Activated naive CD4-positive, alpha-beta T cell treated with anti-CD3 and anti-CD28 coated beads, Interleukin-2, amount 50 U/mL, for 72 hours (primary cell): ENCODE measurements at regions not wholly inside any gene's neighbourhood (a gene's known extent, or its start where the extent isn't known, plus 50 kb on each side); places are given as distances from the start of the nearest gene placed in this dataset.

Experiments used
- ATAC-seq, 2 donors: fragments of 150-1000 bp; cut with Tn5 transposase; 2 replicates each; pipeline ENCODE4 v1.10.0; 2021; ENCODE audit warnings: mild to moderate bottlenecking in 2 of 2, moderate library complexity in 2 of 2
- DNase-seq, 2 donors: peaks; one replicate each; pipeline ENCODE4 v3.0.0; 2021 to 2022; ENCODE audit warnings: low spot score in 2 of 2
- H3K27ac Mint-ChIP-seq, 2 donors: one replicate each; pipeline ENCODE4 v1.8.0; 2022; ENCODE audit warnings: mild to moderate bottlenecking in 2 of 2, mixed read lengths in 2 of 2
- H3K36me3 Mint-ChIP-seq, 2 donors: one replicate each; pipeline ENCODE4 v1.8.0; 2022; ENCODE audit warnings: mixed read lengths in 2 of 2
- H3K9me3 Mint-ChIP-seq, 2 donors: one replicate each; pipeline ENCODE4 v1.8.0; 2022; ENCODE audit warnings: mixed read lengths in 2 of 2

DNA sequence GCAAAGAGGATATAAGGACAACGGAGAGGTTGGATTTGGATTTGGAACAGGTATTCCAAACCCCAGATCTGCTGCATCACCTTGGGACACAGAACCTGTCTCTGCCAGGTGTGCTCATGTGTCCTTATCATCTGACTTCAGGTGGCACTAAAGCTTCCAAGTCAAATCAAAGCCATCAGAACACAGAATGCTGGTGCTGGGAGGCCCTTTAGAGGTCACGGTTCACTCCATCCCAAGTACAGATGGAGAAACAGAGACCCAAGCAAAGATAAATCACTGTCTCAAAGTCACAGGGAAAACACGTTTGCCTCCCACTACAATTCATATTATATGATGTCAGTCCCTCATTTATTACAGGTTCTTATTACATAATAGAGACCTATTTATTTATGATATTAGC lies 72.8 kb downstream of the HES1 start:
- no peaks in the 10 kb centered on the region for H3K36me3 Mint-ChIP-seq
- DNase-seq (no peak), ATAC-seq (no peak)
- H3K9me3 Mint-ChIP-seq, result no peaks in the 10 kb centered on the region
- no peak overlapping the region for H3K27ac Mint-ChIP-seq

DNA sequence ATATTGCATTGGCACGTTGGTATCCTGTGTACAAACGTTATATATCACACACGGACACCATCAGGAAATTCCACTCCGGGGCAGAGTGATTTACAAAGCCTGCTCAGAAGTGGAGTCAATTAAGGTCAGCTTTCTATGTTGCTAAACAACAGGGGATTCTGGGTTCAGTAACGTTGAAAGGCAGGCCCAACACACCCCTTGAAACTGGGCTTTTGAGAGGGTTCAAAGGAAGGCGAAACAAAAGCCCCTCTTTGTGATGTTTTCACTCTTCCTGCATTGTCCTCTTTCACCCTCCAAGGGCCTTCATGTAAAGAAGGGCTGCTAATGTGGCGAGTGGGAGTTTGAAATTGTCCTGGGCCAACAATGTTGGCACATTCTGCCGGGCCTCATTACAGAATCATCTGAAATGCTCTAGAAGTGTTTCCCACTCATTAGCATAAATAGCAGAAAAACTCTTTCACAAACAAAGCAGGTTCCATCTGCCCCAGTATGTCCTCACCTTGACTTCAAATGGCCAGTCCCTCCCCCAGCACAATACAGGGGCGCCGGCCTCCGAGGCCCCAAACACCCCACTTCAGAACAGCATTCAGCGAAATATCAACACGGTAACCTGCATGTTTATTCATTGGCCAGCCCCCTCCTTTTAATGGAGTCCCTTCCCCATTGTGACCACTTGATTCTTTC lies 76.4 kb downstream of the HES1 start:
- H3K9me3 Mint-ChIP-seq, result no peaks in the 10 kb centered on the region
- ATAC-seq (no peak), DNase-seq (peak in 1 of 2 donors; percentile 14)
- no peak overlapping the region for H3K27ac Mint-ChIP-seq
- no peaks in the 10 kb centered on the region for H3K36me3 Mint-ChIP-seq

- DNase-seq, result peak in 1 of 2 donors; percentile 21
- Mint-ChIP-seq H3K36me3 (no peaks in the 10 kb centered on the region), H3K9me3 (no peaks in the 10 kb centered on the region), H3K27ac (no peak overlapping the region)
- no peak for ATAC-seq
Measured at GRCh38 chr3:194212845-194213331, 76.9 kb downstream of the HES1 start.

DNA sequence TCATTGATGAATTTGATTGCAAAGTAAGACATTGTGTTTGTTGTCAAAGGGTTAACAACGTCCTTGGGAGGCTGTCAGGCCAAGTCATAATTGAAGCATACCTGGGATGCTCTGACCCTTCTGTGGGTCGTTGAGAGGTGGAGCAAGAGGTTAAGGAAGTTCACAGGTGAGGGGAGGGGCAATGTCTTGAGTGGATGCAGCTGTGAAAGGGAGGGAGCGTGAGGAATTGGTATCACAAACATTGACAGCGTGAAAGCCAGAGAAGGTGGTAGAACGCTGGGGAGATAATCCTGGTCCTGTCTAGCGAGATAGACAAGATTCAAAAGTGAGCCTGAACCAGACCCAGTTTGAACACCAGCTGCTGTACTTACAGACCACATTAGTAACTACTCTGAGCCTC lies 79.4 kb downstream of the HES1 start:
- no peak for ATAC-seq
- no peak overlapping the region for H3K27ac Mint-ChIP-seq
- no peaks in the 10 kb centered on the region for H3K9me3 Mint-ChIP-seq
- no peak for DNase-seq
- no peaks in the 10 kb centered on the region for H3K36me3 Mint-ChIP-seq

DNA sequence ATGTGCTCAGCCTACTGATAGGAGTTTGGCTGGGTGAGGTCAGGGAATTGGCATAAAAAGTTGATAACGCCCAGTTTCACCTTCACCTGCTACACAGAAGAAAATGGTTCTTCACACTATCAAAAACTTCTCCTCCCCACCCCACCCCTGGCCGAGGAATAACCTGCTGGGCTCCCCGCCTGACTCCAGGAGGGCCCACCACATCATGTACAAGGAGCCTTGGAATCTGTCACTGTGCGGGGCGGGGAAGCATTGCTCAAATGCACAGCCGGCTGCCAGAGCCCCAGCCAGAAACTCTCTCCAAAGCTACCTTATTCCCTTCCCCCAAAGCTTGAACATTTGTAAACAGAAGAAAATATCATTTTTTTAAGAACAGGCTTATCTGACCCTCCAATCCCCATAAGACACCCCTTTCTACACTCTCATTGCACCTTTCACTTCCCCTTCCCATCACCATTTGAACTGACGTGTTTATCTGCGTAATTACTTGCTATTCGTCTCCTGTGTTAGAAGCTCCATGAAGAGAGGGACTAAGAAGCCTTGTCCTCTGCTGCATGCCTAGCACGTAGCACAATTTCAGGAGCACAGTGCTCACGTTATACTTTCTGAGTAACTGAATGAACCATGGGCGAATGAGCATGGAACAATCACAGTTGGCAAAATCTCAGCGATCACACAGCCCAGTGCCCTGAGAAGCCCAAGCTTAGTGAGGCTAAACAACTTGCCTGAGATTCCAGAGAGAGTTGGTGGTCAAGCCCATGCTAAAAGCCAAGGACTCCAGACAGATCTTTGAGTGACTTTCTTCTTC lies 82.9 kb downstream of the HES1 start:
- no peak overlapping the region for H3K27ac Mint-ChIP-seq
- ATAC-seq (no peak), DNase-seq (no peak)
- no peaks in the 10 kb centered on the region for H3K9me3 Mint-ChIP-seq
- no peaks in the 10 kb centered on the region for H3K36me3 Mint-ChIP-seq

DNA sequence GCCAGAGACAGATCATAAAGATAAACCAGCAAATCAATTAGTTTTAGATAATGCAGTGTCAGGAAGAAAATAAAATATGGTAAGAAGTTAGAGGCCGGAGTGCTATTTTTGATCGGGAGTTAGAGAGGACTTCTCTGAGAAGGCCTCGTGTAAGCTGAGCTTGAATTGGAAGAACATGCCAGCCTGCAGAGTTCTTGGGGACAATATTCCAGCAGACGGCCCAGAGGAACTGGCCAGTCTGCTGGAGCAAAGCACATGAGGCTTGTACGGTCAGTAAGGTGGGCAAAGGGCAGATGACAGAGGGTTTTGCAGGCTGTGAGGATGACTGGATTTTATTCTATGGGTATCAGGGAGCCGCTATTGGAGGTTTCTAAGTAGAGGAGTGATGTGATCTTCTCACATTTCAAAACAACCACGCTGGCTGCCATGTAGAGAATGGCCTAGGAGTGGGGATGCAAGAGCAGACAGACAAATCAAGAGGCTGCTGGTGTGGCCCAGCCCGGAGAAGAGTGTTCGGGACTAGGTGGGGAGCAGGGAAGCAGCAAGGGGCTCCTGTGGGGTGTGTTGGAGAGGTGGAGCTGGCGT lies 84.0 kb downstream of the HES1 start:
- no peaks in the 10 kb centered on the region for H3K36me3 Mint-ChIP-seq
- peak overlapping the region in 1 of 2 donors; percentile 7 for H3K27ac Mint-ChIP-seq
- ATAC-seq (no peak), DNase-seq (no peak)
- no peaks in the 10 kb centered on the region for H3K9me3 Mint-ChIP-seq

GRCh38 chr3:194220901-194221326 lies 85.0 kb downstream of the HES1 start:
- DNase-seq, result no peak
- Mint-ChIP-seq H3K27ac (no peak overlapping the region), H3K9me3 (no peaks in the 10 kb centered on the region), H3K36me3 (no peaks in the 10 kb centered on the region)
- ATAC-seq, result no peak

GRCh38 chr3:194221336-194221735 lies 85.4 kb downstream of the HES1 start:
- ATAC-seq, result no peak
- no peak overlapping the region for H3K27ac Mint-ChIP-seq

GRCh38 chr3:194223951-194224350 lies 88.0 kb downstream of the HES1 start:
- DNase-seq (no peak), ATAC-seq (no peak)
- no peaks in the 10 kb centered on the region for H3K36me3 Mint-ChIP-seq
- no peaks in the 10 kb centered on the region for H3K9me3 Mint-ChIP-seq
- no peak overlapping the region for H3K27ac Mint-ChIP-seq

More at GRCh38 chr3:194221336-194221735, 85.4 kb downstream of the HES1 start:
- Mint-ChIP-seq H3K36me3 (no peaks in the 10 kb centered on the region), H3K9me3 (no peaks in the 10 kb centered on the region)
- no peak for DNase-seq

DNA sequence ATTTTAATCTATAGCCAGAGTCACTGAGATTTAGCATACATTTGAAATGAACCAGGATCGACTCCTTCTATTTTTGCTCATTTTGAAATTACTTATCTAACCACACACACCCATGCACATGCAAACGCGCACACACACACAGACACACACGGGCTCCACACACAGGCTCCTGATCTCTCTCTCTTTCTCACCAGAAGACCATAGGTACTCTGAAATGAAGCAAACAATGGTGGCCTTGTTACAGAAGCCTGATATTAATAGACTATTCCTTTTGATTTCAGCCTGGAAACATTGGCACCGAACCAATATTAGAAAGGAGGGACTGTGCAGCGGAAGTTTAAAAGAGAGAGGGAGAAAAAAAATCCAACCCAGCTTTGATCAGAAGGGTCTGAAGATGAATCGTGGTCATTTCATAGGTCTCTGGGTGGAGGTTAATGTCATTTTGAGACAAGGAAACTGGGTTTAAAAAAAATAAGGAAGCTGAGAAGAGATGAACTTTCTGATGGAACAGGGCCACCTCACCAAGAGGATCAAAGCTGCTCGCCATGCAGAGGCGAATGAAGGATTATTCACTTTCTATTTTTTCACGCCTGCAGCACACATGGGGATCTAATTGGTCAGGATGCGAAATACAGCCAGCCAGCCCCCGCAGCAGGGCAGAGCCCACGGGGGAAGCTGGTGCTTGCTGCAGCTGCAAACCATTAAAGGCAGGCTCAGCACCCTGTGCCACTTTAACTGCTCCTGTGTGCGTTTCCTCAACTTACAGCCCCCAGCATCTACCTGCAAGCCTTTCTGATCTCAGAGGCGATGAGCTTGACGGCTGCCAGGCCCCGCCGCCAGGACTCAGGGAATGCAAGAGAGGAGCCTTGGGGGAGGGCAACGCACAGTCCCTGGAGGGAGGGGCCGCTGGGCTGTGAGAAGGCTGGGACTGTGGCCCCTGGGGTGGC lies 88.8 kb downstream of the HES1 start:
- Mint-ChIP-seq H3K9me3 (no peaks in the 10 kb centered on the region), H3K27ac (no peak overlapping the region), H3K36me3 (no peaks in the 10 kb centered on the region)
- DNase-seq (no peak), ATAC-seq (peak in 1 of 2 donors; percentile 55)

GRCh38 chr3:194225418-194225812 lies 89.5 kb downstream of the HES1 start:
- ATAC-seq (no peak), DNase-seq (no peak)
- H3K9me3 Mint-ChIP-seq, result no peaks in the 10 kb centered on the region
- H3K36me3 Mint-ChIP-seq, result no peaks in the 10 kb centered on the region
- H3K27ac Mint-ChIP-seq, result no peak overlapping the region

GRCh38 chr3:194225988-194226663 lies 90.2 kb downstream of the HES1 start:
- DNase-seq (no peak), ATAC-seq (no peak)
- Mint-ChIP-seq H3K9me3 (no peaks in the 10 kb centered on the region), H3K36me3 (no peaks in the 10 kb centered on the region), H3K27ac (no peak overlapping the region)

GRCh38 chr3:194231929-194232832 lies 96.2 kb downstream of the HES1 start:
- peaks cover 0 to 7% of the 10 kb centered on the region in 2 donors for H3K36me3 Mint-ChIP-seq
- H3K9me3 Mint-ChIP-seq, result peaks cover 4% of the 10 kb centered on the region in 2 donors
- ATAC-seq (no peak), DNase-seq (no peak)
- no peak overlapping the region for H3K27ac Mint-ChIP-seq

GRCh38 chr3:194233150-194233549 lies 97.2 kb downstream of the HES1 start:
- no peak overlapping the region for H3K27ac Mint-ChIP-seq
- DNase-seq (no peak), ATAC-seq (no peak)
- H3K9me3 Mint-ChIP-seq, result peaks cover 6 to 10% of the 10 kb centered on the region in 2 donors
- peaks cover 0 to 9% of the 10 kb centered on the region in 2 donors for H3K36me3 Mint-ChIP-seq

DNA sequence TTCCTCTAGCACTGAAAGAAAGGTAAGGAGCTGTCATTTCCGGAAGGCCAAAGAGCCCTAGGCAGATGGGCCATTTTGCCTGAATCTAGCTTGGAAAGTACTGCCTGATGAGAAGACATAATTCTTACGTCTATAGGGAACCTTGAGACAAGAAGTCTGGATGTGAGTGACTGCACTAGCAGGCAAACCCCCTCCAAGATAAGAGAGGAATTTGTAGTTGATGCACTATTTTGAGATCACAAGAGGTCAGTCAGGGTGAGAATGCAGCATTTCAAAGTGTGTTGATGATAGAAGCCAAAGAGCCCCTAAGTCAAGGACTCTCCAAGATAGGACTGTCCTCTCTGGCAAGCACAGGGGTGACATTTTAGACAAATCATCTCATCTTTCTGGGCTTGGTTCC lies 99.2 kb downstream of the HES1 start:
- ATAC-seq (no peak), DNase-seq (no peak)
- Mint-ChIP-seq H3K9me3 (peaks cover 6 to 10% of the 10 kb centered on the region in 2 donors), H3K27ac (no peak overlapping the region), H3K36me3 (peaks cover 0 to 9% of the 10 kb centered on the region in 2 donors)
